ENCODE measurements at regions not wholly inside any gene's neighbourhood (a gene's known extent, or its start where the extent isn't known, plus 50 kb on each side); places are given as distances from the start of the nearest gene placed in this dataset.

GRCh38 chr13:50711131-50711815, 132.2 kb downstream of the DLEU7 start:
- Mint-ChIP-seq H3K36me3 (no peaks in the 10 kb centered on the region), H3K27ac (no peak overlapping the region), H3K9me3 (ENCODE audit: low read depth) (no peaks in the 10 kb centered on the region), H3K27me3 (peaks cover 2% of the 10 kb centered on the region), H3K4me1 (ENCODE audit: low read depth) (peaks cover 15% of the 10 kb centered on the region), H3K4me3 (no peak overlapping the region)

GRCh38 chr13:50711996-50712395, 131.5 kb downstream of the DLEU7 start:
- Mint-ChIP-seq H3K9me3 (ENCODE audit: low read depth) (no peaks in the 10 kb centered on the region), H3K27me3 (peaks cover 2% of the 10 kb centered on the region), H3K4me3 (no peak overlapping the region), H3K4me1 (ENCODE audit: low read depth) (peaks cover 15% of the 10 kb centered on the region), H3K36me3 (no peaks in the 10 kb centered on the region), H3K27ac (no peak overlapping the region)

DNA sequence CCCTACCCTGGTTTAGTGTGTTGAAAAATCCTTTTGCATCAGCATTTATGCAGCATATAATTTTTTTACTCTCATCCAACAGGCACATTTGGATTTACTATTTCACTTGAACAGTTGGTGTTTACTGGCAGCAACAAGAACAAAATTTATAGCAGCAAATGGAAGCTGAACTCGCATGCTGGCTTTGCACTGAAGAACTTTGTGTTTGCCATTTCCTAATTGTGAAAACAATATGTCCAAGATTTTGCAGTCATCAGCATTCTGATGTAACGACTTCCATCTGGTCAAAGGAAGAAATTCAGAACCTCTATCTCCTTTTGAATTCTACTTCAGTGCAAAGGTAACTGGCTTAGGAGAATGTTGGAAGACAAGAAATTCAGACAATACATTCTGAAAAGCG, 131.0 kb downstream of the DLEU7 start:
- Mint-ChIP-seq H3K36me3 (no peaks in the 10 kb centered on the region), H3K9me3 (ENCODE audit: low read depth) (no peaks in the 10 kb centered on the region), H3K27ac (no peak overlapping the region), H3K4me3 (no peak overlapping the region), H3K27me3 (peaks cover 2% of the 10 kb centered on the region), H3K4me1 (ENCODE audit: low read depth) (peaks cover 15% of the 10 kb centered on the region)

DNA sequence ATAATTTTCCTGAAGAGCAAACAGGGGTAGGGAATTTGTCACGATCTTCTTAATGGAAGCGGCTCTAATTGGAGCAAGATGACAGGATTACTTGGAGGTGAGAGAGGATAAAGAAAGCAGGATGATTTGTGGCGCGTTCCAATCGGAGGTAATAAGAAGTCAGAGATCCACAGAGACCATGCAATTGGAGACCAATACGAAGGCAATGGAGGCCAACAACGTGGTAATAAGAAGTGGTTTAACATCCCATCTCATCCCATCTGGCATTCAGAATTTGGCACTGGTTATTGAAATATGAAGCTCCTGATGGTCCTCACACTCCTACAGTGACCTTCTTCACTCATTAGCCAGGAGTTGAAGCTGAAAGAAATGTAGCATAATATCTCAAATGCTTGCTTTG, 130.6 kb downstream of the DLEU7 start:
- Mint-ChIP-seq H3K27ac (no peak overlapping the region), H3K4me1 (ENCODE audit: low read depth) (peaks cover 15% of the 10 kb centered on the region), H3K9me3 (ENCODE audit: low read depth) (no peaks in the 10 kb centered on the region), H3K4me3 (no peak overlapping the region), H3K27me3 (peaks cover 2% of the 10 kb centered on the region), H3K36me3 (no peaks in the 10 kb centered on the region)

DNA sequence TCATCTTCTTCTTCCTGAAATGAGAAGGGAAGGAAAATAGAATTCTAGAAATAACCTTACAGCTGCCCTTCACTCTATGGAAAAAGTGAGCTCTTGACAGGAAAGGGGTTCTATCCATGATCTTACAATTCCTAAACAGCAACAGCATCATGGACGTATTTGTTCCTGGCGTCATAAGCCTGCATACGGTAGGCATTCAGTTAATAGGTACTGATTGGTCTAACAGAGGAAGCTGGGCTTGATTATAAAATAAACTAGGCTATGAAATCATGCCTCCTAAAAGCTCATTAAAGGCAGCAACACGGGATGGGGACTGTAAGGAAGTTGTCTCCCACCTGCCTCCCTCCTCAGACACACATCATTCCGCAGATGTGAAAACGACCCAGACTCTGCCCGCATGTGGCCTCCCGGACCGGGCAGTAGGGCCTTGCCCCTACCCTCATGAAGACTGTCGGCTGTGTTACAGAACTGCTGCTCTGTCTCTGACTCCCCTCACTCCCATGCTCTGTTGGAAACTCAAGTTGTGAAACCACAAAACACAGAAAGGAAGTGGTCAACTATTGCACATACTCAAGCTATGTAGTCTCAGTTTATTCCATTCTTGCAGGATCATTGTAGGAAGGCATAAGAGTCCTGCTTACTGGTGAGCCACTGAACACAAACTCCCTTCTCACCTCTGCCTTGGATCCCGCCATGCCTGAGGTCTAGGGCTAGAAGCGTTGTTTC, 129.8 kb downstream of the DLEU7 start:
- Mint-ChIP-seq H3K36me3 (no peaks in the 10 kb centered on the region), H3K27ac (peak overlapping the region; percentile 42), H3K4me1 (ENCODE audit: low read depth) (peaks cover 15% of the 10 kb centered on the region), H3K4me3 (peak overlapping the region; percentile 81), H3K27me3 (peaks cover 2% of the 10 kb centered on the region), H3K9me3 (ENCODE audit: low read depth) (no peaks in the 10 kb centered on the region)

DNA sequence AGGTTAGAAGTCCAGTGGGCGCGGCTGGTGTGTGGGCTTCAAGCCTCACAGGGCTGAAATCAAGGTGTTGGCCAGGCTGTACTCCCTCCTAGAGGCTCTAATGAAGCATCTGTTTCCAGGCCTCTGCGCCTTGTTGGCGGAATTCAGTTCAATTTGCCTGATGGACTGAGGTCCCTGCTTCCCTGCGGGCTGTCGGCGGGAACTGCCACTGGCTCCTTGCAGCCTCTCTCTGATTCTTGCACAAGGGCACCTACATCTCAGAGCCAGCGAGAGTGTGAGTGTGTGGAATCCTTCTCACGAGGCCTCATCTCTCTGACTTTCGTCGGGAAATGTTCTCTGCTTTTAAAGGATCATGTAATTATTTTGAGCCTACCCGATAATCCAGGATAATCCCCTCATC, 128.6 kb downstream of the DLEU7 start:
- peaks cover 15% of the 10 kb centered on the region for H3K4me1 Mint-ChIP-seq (ENCODE audit: low read depth)
- peaks cover 2% of the 10 kb centered on the region for H3K27me3 Mint-ChIP-seq
- H3K36me3 Mint-ChIP-seq: no peaks in the 10 kb centered on the region
- no peaks in the 10 kb centered on the region for H3K9me3 Mint-ChIP-seq (ENCODE audit: low read depth)
- H3K27ac Mint-ChIP-seq: no peak overlapping the region
- no peak overlapping the region for H3K4me3 Mint-ChIP-seq

DNA sequence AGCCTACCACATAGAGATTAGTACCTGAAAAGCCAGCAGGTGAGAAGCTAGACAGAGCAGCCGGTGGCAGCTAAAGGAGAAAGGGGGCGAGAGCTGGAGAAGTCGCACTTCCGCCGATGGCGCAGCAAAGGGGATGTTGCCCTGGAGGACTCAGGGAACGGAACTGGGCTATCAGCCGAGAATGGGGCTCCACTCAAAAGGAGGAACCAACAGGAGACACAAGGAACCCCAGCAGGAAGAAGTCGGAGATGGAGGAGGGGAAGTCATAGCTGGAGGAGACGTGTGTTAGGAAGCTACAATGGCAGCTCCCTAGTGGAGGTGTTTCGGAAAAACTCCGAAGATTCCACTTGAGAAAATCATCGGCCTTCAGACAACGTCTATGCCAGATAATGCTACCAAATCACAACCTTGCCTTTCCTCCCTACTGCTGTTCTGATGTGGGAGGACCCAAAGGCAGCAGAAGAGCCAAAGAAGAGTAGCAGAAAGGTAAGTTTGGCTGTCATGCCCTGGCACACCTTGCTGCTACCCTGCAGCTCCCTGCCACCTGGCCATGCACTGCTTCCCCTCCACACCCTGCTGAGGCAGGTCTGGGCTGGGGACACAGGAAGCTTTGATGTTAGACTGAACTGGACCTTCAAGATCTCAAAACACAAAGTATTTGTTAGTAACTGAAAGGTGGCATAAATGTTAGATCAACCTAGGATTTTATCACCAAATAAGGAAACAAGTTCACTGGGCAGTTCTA, 127.9 kb downstream of the DLEU7 start:
- Mint-ChIP-seq H3K36me3 (no peaks in the 10 kb centered on the region), H3K4me1 (ENCODE audit: low read depth) (peaks cover 15% of the 10 kb centered on the region), H3K27me3 (peaks cover 2% of the 10 kb centered on the region), H3K9me3 (ENCODE audit: low read depth) (no peaks in the 10 kb centered on the region), H3K27ac (no peak overlapping the region), H3K4me3 (no peak overlapping the region)

GRCh38 chr13:50720861-50721671, 122.4 kb downstream of the DLEU7 start:
- Mint-ChIP-seq H3K4me3 (no peak overlapping the region), H3K4me1 (ENCODE audit: low read depth) (no peaks in the 10 kb centered on the region), H3K27ac (no peak overlapping the region), H3K36me3 (no peaks in the 10 kb centered on the region), H3K27me3 (no peaks in the 10 kb centered on the region), H3K9me3 (ENCODE audit: low read depth) (no peaks in the 10 kb centered on the region)

DNA sequence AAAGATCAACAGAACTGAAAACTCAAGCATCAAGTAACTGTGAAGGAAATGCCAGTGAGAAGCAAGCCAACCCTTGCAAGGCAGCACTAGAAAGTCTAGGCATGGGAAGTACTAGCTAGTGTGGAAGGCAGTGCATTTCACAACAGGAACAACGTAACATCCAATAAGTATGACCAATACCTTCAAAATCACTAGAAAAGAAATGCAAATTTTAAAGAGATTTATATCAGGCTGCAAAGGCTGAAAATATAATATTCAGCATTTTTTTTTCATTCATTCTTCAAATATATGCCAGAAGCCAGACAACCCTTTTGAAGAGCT, 121.9 kb downstream of the DLEU7 start:
- Mint-ChIP-seq H3K36me3 (no peaks in the 10 kb centered on the region), H3K27me3 (no peaks in the 10 kb centered on the region), H3K27ac (no peak overlapping the region), H3K4me3 (no peak overlapping the region), H3K9me3 (ENCODE audit: low read depth) (no peaks in the 10 kb centered on the region), H3K4me1 (ENCODE audit: low read depth) (no peaks in the 10 kb centered on the region)

DNA sequence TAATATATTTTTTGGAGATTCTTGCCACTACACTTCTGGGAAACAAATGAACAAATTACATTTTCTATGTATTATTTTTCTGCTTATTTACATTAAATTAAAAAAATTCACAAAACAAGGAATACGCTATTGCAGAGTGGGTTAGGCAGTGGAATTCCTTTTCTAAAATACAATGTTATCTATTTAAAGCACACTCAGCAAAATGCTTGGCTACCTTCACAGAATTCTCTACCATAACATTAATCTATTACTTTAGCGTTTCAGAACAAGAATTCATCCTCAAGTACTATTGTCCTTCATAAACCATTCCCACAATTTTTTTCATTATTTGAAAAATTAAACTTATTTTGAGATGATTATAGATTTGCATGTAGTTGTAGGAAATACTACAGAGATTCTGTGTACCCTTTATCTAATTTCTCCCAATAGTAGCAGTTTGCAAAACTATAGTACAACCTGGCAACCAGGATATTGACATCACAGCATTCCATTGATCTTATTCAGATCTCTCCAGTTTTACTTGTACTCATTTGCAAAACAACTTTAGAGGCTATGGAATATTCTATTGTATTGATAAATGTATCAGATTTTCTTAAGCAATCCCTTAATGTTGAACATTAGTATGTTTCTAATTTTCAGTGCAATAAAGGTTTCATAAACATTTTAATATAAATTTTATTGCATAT, 120.9 kb downstream of the DLEU7 start:
- no peaks in the 10 kb centered on the region for H3K36me3 Mint-ChIP-seq
- H3K27me3 Mint-ChIP-seq: no peaks in the 10 kb centered on the region
- H3K9me3 Mint-ChIP-seq (ENCODE audit: low read depth): no peaks in the 10 kb centered on the region
- H3K4me1 Mint-ChIP-seq (ENCODE audit: low read depth): no peaks in the 10 kb centered on the region
- no peak overlapping the region for H3K27ac Mint-ChIP-seq
- H3K4me3 Mint-ChIP-seq: no peak overlapping the region

GRCh38 chr13:50724438-50724837, 119.1 kb downstream of the DLEU7 start:
- Mint-ChIP-seq H3K4me1 (ENCODE audit: low read depth) (no peaks in the 10 kb centered on the region), H3K27ac (no peak overlapping the region), H3K27me3 (no peaks in the 10 kb centered on the region), H3K9me3 (ENCODE audit: low read depth) (no peaks in the 10 kb centered on the region), H3K4me3 (no peak overlapping the region), H3K36me3 (peaks cover 2% of the 10 kb centered on the region)

DNA sequence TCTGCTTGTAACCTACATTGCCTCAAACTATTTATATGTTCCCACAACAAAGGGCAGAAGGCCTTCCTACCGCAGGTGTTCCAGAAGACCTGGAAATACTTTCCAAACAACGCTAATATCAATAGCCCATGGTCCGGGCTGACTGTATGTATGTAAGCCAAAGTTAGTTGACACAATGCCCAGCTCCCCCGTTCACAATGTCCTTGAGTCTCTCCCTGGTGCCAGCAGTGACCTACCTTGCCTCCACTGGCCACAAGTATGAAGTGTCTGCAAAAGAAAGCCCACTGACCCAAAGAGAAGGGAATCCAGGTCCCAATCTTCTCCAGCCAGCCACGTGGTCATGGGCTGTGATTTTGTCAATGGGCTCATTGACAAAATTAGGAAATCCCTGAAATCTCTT, 118.6 kb downstream of the DLEU7 start:
- no peak overlapping the region for H3K4me3 Mint-ChIP-seq
- no peaks in the 10 kb centered on the region for H3K4me1 Mint-ChIP-seq (ENCODE audit: low read depth)
- H3K27me3 Mint-ChIP-seq: no peaks in the 10 kb centered on the region

GRCh38 chr13:50726164-50726563, 117.3 kb downstream of the DLEU7 start:
- no peaks in the 10 kb centered on the region for H3K4me1 Mint-ChIP-seq (ENCODE audit: low read depth)
- H3K4me3 Mint-ChIP-seq: no peak overlapping the region
- no peaks in the 10 kb centered on the region for H3K27me3 Mint-ChIP-seq
- no peak overlapping the region for H3K27ac Mint-ChIP-seq
- H3K36me3 Mint-ChIP-seq: peaks cover 2% of the 10 kb centered on the region
- peaks cover 5% of the 10 kb centered on the region for H3K9me3 Mint-ChIP-seq (ENCODE audit: low read depth)

More for the DNA sequence above, 118.6 kb downstream of the DLEU7 start:
- H3K27ac Mint-ChIP-seq: no peak overlapping the region
- no peaks in the 10 kb centered on the region for H3K9me3 Mint-ChIP-seq (ENCODE audit: low read depth)
- H3K36me3 Mint-ChIP-seq: peaks cover 2% of the 10 kb centered on the region

- Mint-ChIP-seq H3K27ac (no peak overlapping the region), H3K36me3 (peaks cover 2% of the 10 kb centered on the region), H3K4me3 (no peak overlapping the region), H3K27me3 (no peaks in the 10 kb centered on the region), H3K4me1 (ENCODE audit: low read depth) (peaks cover 5% of the 10 kb centered on the region), H3K9me3 (ENCODE audit: low read depth) (peaks cover 9% of the 10 kb centered on the region)
Observed at GRCh38 chr13:50729177-50729576, 114.3 kb downstream of the DLEU7 start.

All from activated naive CD8-positive, alpha-beta T cell (primary cell).